HG03175 (cell line): ENCODE measurements at regions not wholly inside any gene's neighbourhood (a gene's known extent, or its start where the extent isn't known, plus 50 kb on each side); places are given as distances from the start of the nearest gene placed in this dataset.
A peak's percentile ranks its signal among the peaks of the same experiment; 100 is the strongest.

Experiments used
- ATAC-seq: cut with Tn5 transposase; IDR thresholded peaks from one replicate; pipeline ENCODE4 v1.9.1; 2021; ENCODE audit warnings: mild to moderate bottlenecking, moderate library complexity; ENCODE audit not compliant: unreplicated experiment

DNA sequence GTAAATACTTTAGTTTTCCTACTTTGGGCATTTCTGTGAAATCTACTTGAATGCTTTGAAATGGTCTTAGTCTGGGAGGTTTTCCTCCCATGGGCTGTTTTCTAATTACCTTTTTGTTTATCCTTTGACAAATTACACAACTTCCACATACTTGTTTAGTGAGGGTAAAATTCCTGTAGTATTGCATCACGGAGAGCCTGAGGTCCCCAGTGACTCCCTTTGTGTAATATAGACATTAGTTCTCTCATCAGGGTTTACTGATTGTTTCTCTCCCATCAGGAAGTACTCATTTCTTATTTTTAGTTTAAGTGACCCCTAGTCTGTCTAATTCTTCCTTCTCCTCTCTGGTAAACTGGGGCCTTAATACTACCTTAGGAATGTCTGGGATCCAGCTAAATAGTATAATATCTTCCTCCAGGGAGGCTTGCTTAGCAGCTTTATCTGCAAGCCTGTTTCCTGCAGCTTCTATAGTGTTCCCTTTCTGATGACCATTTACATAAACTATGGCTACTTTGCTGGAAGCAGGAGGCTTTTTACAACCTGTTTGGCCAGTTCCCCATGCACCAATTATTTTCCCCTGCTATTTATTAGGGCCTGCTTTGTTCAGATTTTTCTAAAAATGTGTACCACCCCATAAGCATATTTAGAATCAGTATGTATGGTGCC is 87.2 kb upstream of the XCR1 start:
- no peak for ATAC-seq

DNA sequence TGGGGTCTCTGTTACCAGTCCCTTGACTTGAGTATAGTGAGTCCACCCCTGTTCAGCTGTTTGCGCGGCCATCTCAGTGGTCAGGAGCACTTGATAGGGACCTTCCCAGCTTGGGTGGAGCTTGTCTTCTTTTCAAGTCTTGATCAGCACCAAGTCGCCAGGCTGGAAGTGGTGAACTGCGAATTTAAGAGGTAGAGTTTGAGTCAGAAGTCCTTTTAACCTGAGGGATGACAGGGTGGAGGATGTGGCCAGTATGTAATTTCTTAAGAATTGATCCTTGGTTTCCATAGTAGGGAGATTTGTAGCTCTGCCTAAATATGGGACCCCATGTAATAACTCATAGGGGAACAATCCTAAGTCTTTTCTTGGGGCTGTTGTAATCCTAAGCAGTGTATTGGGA is 86.3 kb upstream of the XCR1 start:
- ATAC-seq: no peak

DNA sequence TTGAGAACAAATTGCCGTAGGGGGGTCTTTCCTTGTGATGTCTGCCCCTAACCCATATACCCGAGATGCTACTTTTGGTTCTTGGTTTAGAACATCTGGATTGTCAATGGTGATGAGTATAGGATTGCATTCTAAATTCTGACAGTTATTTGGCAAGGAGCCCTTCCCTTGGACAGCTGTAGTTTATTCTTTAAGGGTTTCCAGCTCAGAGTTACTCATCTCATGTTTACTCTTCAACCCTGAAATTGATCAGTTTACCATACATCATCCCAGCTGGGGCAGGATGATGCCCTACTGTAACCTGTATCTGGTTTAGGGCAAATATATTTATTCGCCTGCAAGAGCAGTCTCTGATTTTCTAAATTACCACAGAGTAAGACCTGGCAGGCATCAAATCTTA is 85.7 kb upstream of the XCR1 start:
- ATAC-seq: no peak

DNA sequence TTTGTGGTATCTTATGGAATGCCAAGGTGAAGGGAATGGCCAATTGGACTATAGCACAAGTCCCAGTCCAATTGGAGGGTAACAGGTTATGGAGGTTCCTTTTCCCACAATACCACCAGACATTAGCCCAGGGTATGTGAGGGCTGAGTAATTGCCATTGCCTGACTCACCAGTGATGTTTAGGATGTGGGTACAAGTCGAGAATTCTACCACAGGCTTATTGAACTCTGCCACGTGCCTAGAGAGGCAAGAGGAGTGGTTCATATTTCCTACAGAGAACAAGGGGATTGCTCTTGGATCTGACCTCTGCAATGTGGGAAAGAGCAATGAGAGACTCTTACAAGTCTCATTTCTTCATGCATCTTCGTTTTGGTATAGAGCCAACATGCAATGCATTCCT is 85.0 kb upstream of the XCR1 start:
- ATAC-seq: no peak

DNA sequence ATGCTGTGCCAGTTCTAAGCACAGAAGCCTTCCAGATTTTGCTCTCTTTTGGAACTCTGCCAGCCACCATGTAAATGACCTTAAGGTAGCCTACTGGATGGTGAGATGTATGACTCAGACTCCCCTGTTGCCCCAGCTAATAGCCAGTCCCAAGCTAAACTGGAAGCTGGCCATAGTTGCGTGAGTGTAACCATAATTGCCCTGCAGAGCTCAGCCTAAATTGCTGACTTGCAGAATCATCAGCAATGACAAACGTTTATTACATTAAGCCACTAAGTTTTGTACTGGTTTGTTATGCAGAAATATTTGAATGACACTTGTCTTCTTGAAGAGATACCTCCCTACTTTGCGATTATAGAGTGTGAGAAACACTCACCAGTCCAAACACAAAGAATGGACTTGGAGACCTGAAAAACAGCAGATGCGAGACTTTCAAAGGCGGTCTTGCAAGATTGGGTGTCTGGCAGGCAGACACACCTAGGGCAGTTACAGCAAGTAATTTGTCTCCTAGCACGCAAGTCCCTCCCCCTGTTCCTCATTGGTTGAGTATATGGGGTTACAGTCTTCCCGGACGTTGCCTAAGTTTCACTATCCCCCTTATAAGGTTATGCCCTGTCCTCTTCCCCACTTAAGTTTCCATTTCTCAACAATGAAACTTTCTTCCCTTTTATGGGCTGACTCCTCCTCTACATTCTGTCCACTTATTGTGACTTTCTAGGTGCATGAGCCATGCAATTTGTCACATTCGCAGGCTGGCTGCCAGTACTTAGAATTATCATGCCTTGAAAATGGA is 83.6 kb upstream of the XCR1 start:
- ATAC-seq: peak; percentile 72

DNA sequence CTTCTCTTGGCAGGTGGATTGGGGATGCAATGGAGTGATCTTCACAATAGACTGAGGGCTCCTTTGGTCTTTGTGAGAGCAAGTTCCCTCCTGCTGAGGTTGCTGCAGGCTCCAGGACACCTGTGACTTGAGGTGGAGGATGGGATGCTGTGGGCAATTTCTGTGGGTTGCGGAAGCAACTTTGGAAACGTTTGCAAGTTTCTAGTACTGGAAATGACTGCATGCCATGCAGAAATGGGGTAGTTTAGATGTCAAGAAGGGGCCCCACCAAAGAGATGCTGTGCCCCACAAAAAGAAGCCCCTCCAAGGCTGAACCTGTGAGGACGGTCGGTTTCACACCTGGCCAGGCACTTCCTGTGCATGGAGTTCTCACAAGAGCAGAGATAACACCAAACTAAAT is 80.4 kb upstream of the XCR1 start:
- no peak for ATAC-seq

DNA sequence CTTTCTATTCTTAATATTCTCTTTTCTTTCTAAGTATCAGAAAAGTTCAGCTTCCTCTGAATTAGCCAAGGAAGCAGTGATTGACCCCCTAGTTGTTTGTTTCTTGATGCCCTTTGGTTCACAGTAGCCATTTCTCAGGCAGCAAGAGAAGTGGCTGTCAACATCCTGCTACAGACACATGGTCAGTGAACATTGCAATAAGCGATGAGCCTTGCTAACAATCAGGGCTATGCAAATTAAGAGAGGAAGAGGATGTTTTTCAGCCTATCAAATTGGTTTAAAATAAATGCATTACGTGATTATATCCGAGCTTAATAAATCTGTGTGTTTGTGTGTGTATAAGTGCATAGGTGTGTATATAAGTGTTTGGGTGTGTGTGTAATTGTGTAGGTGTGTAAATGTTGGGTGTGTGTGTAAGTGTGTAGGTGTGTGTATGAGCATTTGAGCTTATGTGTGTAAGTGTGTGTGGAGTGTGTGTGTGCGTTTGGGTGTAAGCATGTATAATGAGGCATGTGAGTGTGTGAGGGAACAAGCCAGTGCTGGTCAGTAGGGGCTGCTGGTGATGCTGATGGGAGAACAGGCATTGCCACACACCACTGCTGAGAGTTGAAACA is 78.1 kb upstream of the XCR1 start:
- no peak for ATAC-seq

DNA sequence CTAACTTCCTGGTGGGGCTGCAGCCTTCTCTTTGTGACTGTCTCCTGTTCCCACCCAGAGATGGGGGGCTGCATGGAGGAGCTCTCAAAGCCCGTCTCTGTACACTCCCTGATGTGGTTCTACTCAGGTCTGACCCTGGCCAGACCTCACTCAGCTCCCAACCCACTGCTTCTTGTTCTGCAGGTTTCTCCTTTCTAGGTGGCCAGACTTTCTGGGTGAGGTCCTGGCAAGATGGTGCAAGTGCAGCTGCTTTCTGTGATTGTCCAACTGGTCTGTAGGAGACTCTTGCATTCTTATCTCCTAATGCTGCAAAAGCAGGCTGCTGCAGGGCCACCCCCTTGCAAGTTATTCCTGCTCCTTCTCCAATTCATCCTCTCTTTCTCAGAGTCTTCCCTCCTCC is 77.4 kb upstream of the XCR1 start:
- ATAC-seq: no peak

DNA sequence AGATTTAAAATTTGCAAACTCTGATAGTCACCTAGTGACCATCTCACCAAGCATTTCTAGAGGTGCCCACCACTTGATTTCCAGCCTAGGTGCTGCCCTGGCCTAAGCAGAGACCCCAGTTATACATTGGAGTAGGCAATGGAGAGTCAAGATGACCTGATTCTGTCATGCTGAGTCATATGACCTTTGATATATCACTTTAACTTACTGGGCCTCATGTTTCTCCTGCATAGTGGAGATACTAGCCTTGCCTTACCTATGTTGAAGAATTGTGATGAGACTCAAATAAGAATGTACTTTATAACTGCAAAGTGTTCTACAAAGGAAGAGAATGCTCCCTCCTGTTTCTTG is 75.5 kb upstream of the XCR1 start:
- ATAC-seq: no peak

DNA sequence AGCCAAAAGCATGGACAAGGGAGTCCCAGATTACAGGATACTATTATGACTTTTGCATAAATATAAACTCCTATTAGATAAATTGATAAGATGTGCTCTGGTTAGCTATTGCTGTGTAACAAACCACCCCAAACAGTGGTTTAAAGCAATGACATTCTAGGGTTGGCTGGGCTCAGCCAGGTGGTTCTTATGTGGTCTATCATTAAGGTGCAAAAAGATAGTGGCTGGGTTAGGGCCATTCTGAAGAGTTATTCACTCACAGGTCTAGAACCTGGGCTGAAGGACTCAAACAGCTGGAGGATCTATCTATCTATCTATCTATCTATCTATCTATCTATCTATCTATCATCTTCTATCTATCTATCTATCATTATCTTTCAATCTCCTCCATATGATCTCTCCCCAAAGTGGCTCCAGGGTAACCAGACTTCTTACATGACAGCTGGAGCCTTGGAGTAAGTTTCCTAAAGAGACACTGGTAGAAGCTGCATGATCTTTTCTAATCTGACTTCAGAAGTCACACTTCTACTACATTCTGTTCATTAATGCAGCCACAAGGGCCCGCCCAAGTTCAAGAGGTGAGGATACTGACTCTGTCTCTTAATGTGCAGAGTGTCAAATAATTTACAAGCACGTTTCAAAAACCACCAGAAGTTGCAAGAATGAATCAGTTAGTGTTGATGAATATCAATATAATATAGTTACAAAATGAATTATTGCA is 74.9 kb upstream of the XCR1 start:
- no peak for ATAC-seq

DNA sequence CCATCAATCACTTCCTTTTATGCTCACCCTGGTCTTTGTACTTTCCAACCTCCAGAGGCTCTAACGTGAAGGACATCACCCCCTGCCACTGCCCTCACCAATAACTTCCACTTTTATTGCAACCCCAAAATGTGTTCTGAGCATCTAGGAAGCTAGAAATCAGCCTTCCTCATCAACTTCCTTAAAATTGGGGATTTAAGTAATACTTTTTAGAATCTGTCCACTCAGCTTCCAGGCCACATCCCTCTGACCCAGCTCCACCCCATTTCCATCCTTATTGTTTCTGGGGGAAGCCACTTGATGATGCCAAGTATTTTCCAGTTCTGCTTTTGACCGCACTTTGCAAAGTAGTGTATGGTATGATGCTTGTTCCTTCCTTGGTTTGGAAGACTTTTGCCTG is 73.5 kb upstream of the XCR1 start:
- no peak for ATAC-seq

DNA sequence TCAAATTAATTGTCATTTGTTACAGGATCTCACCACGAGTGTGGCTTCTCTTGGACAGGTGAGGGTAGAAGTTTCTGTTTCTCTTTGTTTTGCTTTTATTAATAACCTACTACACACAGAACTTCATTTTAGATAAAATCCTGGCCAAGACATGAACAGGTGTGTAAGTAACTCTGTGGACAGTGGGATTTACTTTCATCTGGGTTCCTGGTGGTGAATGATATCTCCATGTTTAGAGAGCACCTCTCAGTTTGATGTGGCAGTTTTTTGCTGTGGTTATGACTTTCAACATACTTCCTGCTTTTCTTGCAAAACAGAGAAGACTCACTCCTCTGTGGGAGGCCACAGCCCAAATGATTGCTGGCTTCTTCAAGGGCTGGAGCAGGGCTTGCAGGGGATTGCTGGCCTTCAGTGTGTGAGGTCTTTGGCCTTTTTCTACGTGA is 71.1 kb upstream of the XCR1 start:
- ATAC-seq: peak; percentile 45

DNA sequence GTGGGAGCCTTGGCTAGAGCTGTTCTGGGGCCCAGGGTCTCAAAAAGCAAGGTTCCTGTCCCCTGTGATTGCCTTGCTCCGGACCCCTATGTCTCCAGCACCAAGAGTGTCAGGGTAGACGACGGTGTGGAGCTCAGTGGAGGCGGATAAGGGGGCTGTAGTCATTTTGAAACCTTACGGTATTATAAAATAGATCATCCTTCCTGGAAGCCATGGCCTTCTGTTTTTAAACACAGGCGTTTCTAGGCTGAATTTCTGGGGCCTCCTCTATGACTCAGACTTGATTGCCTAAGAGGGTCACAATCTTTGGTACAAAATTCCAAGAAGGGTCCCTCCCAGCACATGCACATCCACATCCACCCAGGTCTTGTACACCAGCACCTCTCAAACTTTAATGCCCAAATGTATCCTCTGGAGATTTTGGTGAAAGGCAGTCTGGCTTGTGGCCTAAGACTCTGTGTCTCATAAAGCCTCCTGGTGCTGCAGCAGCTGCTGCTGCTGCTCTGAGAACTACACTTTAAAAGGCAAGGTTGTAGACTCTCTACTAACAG is 70.5 kb upstream of the XCR1 start:
- peak; percentile 19 for ATAC-seq

DNA sequence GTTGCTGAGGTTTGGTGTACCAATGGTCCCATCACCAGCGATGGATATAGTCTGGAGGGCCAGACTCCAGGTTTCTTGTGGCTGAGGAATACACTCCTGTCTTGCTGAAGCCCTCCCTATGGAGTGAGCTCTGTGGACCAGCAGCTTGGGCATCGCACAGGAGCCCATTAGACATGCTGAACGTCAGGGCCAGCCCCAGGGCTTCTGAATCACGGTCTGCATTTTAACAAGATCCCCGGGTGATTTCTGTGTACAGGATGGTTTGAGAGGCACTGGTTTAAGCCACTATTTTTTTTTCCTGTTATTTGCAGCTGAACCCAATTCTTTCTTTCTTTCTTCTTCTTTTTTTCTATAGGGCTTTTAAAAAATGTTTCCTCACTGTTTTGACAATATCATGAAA is 69.5 kb upstream of the XCR1 start:
- no peak for ATAC-seq

DNA sequence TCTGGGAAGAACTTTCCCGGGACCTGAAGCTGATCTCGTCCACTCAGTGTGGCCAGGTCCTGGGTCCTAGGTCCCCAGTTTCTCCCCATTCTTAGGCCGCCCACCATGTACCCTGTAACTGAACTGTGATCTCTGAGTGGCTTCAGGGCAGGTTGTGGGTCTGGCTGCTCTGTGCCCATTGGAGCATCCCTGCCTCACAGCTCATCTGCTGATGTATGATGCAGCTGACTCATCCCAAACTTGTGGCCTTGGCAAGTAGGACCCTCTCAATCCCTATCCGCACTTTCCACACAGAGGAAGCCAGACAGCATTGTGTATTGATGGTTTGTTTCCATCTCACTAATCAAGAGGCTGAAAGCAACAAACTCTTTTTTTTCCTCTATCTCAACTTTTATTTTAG is 69.1 kb upstream of the XCR1 start:
- no peak for ATAC-seq

DNA sequence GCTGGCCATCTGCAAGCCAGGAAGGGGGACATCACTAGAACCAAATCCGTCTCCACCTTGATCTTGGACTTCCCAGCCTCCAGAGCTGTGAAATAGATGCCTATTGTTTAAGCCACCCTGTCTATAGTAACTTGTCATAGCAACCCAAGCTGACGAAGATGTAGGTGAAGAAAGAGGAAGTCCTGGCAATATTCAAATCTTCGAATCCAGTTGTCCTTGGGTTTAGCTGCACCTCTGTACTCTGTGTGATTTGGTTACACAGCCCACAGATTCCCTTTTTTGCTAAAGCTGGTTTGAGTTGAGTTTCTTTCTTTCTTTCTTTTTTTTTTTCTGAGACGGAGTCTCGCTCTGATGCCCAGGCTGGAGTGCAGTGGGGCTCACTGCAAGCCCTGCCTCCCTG is 68.0 kb upstream of the XCR1 start:
- peak; percentile 58 for ATAC-seq

DNA sequence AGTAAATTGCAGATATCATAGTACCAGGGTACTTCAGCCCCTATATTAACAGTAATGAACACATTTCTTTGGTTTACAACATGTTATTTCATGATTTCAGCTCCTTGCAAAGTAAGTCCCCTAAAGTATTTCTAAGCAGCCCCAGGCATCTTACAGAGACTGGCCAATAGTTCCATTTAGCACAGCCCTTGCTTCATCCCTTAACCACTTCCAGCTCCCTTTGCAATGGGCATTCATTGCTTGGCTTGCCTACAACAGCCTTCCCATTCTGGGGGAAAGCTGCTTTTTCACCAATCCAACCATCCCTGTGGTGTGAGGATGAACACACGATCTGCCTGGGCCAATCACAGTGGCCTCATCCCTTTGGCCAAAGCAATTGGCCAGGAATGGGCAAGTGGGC is 67.2 kb upstream of the XCR1 start:
- no peak for ATAC-seq

DNA sequence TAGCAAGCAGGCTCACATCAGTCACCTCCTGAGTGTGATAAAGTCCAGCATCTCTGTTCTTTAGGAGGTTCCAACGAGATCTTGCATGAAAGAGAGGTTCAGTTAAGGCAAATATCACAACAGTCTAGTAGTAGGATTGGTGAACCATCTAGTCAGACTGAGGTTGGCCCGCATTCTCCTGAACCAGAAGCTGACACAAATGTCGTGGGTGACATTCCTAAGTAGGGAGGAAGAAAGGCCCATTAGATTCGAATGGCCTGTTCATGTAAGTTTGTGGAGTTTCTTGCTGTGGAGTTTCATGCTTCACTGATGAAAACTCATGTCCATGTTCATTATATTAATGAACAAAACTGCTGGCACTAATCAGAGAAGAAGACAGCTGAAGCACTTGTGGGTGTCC is 66.7 kb upstream of the XCR1 start:
- no peak for ATAC-seq

DNA sequence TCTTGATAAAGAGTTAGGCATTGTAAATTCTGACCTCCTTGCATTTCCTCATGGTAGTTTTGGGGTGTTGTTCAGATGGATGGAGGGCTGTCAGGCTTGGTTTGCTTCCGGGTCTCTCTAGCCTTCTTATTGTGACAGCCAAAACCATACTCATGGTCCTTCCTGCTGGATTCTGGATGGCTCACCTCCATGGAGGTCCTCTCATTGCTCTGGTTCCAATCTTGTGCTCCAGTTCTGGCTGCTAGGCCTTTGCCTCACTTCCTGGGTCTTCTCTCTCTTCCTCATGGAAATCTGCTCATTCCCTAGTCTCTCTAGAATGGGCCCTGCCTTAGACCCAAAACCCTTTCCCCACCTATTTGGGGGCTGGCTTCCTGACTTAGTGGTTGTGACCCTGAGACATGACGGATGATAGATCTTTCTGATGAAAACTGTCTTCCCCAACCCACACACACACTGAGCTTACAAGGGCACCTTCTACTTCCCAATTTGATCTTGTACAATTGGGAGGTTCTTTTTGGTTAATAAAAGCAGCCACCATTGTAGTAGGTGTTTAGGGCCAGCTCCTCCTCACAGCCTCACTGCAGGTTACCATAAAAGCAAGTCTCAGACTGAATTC is 66.2 kb upstream of the XCR1 start:
- no peak for ATAC-seq

DNA sequence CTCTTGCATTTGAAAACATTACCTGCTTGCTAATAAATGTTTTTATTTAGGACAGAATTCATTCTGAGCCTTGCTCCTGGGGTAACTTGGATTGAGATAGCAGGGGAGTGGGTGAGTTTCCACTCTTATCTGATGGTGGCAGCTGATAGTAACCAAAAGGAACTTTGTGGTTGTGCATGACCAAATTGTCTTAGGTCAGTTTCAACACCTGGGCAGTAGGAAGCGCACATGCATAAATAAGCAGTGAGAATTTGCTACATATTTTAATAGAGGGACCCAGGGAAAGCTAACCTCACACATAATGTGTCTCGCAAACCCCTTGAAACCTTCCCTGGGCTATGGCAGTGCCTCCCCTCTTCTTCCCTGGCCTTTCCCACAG is 65.4 kb upstream of the XCR1 start:
- ATAC-seq: peak; percentile 34
